HEK293 (cell line): ENCODE measurements at regions not wholly inside any gene's neighbourhood (a gene's known extent, or its start where the extent isn't known, plus 50 kb on each side); places are given as distances from the start of the nearest gene placed in this dataset.

Source experiments
- CTCF ChIA-PET: fragments of 350-600 bp; formaldehyde crosslinking; extraction: SDS; loops from one replicate; lab custom pipeline; 2021; ENCODE audit warnings: antibody characterized with exemption; lab: Yijun Ruan, JAX
- POLR2A ChIA-PET: fragments of 300-600 bp; formaldehyde crosslinking; extraction: SDS; loops from one replicate; lab custom pipeline; 2020; ENCODE audit warnings: antibody characterized with exemption, inconsistent platforms; lab: Yijun Ruan, JAX
- H3K27ac ChIP-seq: fragments of 200-500 bp; sonication (Bioruptor generic); 2 replicates; pipeline ENCODE4 v1.5.1; 2014; ENCODE audit warnings: low read depth, low read length, control low read depth, inconsistent platforms; ENCODE audit errors: extremely low read depth
- H3K36me3 ChIP-seq, 2 experiments: fragments of 200-500 bp in 1 of 2; sonication (Bioruptor generic) in 1 of 2; 1 replicate in 1 of 2; 2 replicates in 1 of 2; pipeline ENCODE4 v1.5.1; 2014 to 2017; ENCODE audit warnings: inconsistent platforms in 2 of 2, low read length in 2 of 2; ENCODE audit not compliant: control insufficient read depth in 2 of 2, insufficient read depth in 1 of 2
- H3K4me1 ChIP-seq: fragments of 200-500 bp; sonication (Bioruptor generic); 2 replicates; pipeline ENCODE4 v1.5.1; 2014; ENCODE audit warnings: mild to moderate bottlenecking, low read length, inconsistent platforms; ENCODE audit not compliant: control insufficient read depth, insufficient read depth
- H3K4me3 ChIP-seq: 2 replicates; pipeline ENCODE4 v1.5.1; 2011; ENCODE audit warnings: low read depth, mild to moderate bottlenecking, control low read depth, low read length, moderate library complexity
- H3K9me3 ChIP-seq: fragments of 200-500 bp; sonication (Bioruptor generic); 2 replicates; pipeline ENCODE4 v1.5.1; 2014; ENCODE audit warnings: low read depth, low read length, inconsistent platforms; ENCODE audit not compliant: control insufficient read depth, insufficient read depth
- GLI4 ChIP-seq: fragments of 450-650 bp; formaldehyde crosslinking; IDR thresholded peaks from 2 replicates; pipeline ENCODE4 v1.5.1; 2016; ENCODE audit warnings: missing biosample characterization, missing genetic modification characterization
- GLIS1 ChIP-seq: fragments of 450-650 bp; formaldehyde crosslinking; IDR thresholded peaks from 2 replicates; pipeline ENCODE4 v1.5.1; 2016; ENCODE audit warnings: missing biosample characterization, missing genetic modification characterization
- ZBTB10 ChIP-seq: fragments of 450-650 bp; formaldehyde crosslinking; IDR thresholded peaks from 2 replicates; pipeline ENCODE4 v1.5.1; 2016; ENCODE audit warnings: missing biosample characterization, missing genetic modification characterization
- ZNF132 ChIP-seq: fragments of 450-650 bp; formaldehyde crosslinking; IDR thresholded peaks from 2 replicates; pipeline ENCODE4 v1.5.1; 2017; ENCODE audit warnings: missing biosample characterization, missing genetic modification characterization, borderline replicate concordance
- ZNF16 ChIP-seq: fragments of 450-650 bp; formaldehyde crosslinking; IDR thresholded peaks from 2 replicates; pipeline ENCODE4 v1.5.1; 2016; ENCODE audit warnings: low read depth, missing biosample characterization, missing genetic modification characterization
- ZNF202 ChIP-seq: fragments of 450-650 bp; formaldehyde crosslinking; IDR thresholded peaks from 2 replicates; pipeline ENCODE4 v1.5.1; 2016; ENCODE audit warnings: missing biosample characterization, missing genetic modification characterization, borderline replicate concordance
- ZNF266 ChIP-seq: fragments of 450-650 bp; formaldehyde crosslinking; IDR thresholded peaks from 2 replicates; pipeline ENCODE4 v1.5.1; 2016; ENCODE audit warnings: missing biosample characterization, missing genetic modification characterization, low read depth
- ZNF354C ChIP-seq: fragments of 450-650 bp; formaldehyde crosslinking; IDR thresholded peaks from 2 replicates; pipeline ENCODE4 v1.5.1; 2016; ENCODE audit warnings: missing biosample characterization, missing genetic modification characterization, low read depth, borderline replicate concordance
- ZNF426 ChIP-seq: fragments of 450-650 bp; formaldehyde crosslinking; IDR thresholded peaks from 2 replicates; pipeline ENCODE4 v1.5.1; 2017; ENCODE audit warnings: missing biosample characterization, missing genetic modification characterization, mild to moderate bottlenecking, inconsistent platforms, moderate library complexity
- ZNF548 ChIP-seq: fragments of 450-650 bp; formaldehyde crosslinking; IDR thresholded peaks from 2 replicates; pipeline ENCODE4 v1.5.1; 2016; ENCODE audit warnings: missing biosample characterization, missing genetic modification characterization
- ZNF621 ChIP-seq: fragments of 450-650 bp; formaldehyde crosslinking; IDR thresholded peaks from 2 replicates; pipeline ENCODE4 v1.5.1; 2017; ENCODE audit warnings: missing biosample characterization, missing genetic modification characterization
- ZNF768 ChIP-seq: fragments of 450-650 bp; formaldehyde crosslinking; IDR thresholded peaks from 2 replicates; pipeline ENCODE4 v1.5.1; 2018; ENCODE audit warnings: missing biosample characterization, mild to moderate bottlenecking, missing genetic modification characterization
- TF ChIP-seq, protein P1 (sequence below): fragments of 450-650 bp; formaldehyde crosslinking; IDR thresholded peaks from 2 replicates; pipeline ENCODE4 v1.5.1; 2016; ENCODE audit warnings: missing biosample characterization, missing genetic modification characterization
- TF ChIP-seq, protein P2 (sequence below): fragments of 450-650 bp; formaldehyde crosslinking; IDR thresholded peaks from 2 replicates; pipeline ENCODE4 v1.5.1; 2016; ENCODE audit warnings: missing biosample characterization, missing genetic modification characterization
- TF ChIP-seq, protein P3 (sequence below): fragments of 450-650 bp; formaldehyde crosslinking; IDR thresholded peaks from 2 replicates; pipeline ENCODE4 v1.5.1; 2016; ENCODE audit warnings: missing biosample characterization, missing genetic modification characterization
- TF ChIP-seq, protein P4 (sequence below): fragments of 450-650 bp; formaldehyde crosslinking; IDR thresholded peaks from 2 replicates; pipeline ENCODE4 v1.5.1; 2016; ENCODE audit warnings: missing biosample characterization, missing genetic modification characterization

GRCh38 chr11:81839016-81839415, 894.6 kb downstream of the FAM181B start (continued):
- TF ChIP-seq ZNF548 (tag by site-specific recombination), result no peak
- no peak for TF ChIP-seq GLI4

DNA sequence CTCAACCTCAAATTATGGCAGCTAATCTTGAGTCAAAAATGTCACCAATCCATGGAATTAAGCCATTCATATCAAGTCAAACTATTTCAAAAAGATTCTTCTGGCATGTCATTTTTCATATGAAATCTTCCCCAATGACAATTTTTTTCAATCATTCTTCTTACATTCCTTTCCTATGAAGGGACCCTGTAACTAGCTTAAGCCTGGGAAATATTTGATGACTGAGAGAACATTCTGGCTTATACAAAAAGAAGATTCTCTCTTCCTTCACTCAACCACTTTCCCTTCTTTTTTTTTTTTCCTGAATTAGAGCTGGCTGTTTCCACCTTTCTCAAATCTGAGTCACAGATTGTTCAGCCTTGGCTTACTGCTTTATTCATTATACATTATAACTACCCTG, 903.7 kb downstream of the FAM181B start:
- ChIA-PET POLR2A (no interaction called here), CTCF (no interaction called here)
- TF ChIP-seq, protein P1, sequence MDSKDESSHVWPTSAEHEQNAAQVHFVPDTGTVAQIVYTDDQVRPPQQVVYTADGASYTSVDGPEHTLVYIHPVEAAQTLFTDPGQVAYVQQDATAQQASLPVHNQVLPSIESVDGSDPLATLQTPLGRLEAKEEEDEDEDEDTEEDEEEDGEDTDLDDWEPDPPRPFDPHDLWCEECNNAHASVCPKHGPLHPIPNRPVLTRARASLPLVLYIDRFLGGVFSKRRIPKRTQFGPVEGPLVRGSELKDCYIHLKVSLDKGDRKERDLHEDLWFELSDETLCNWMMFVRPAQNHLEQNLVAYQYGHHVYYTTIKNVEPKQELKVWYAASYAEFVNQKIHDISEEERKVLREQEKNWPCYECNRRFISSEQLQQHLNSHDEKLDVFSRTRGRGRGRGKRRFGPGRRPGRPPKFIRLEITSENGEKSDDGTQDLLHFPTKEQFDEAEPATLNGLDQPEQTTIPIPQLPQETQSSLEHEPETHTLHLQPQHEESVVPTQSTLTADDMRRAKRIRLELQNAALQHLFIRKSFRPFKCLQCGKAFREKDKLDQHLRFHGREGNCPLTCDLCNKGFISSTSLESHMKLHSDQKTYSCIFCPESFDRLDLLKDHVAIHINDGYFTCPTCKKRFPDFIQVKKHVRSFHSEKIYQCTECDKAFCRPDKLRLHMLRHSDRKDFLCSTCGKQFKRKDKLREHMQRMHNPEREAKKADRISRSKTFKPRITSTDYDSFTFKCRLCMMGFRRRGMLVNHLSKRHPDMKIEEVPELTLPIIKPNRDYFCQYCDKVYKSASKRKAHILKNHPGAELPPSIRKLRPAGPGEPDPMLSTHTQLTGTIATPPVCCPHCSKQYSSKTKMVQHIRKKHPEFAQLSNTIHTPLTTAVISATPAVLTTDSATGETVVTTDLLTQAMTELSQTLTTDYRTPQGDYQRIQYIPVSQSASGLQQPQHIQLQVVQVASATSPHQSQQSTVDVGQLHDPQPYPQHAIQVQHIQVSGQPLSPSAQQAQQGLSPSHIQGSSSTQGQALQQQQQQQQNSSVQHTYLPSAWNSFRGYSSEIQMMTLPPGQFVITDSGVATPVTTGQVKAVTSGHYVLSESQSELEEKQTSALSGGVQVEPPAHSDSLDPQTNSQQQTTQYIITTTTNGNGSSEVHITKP (tag by site-specific recombination), result no peak
- TF ChIP-seq GLIS1 (tag by site-specific recombination) (no peak), ZNF202 (tag by site-specific recombination) (no peak), ZNF768 (tag by site-specific recombination) (no peak), ZNF266 (tag by site-specific recombination) (no peak), ZBTB10 (no peak), ZNF132 (tag by site-specific recombination) (no peak), ZNF426 (tag by site-specific recombination) (no peak), ZNF16 (no peak)
- TF ChIP-seq, protein P2, sequence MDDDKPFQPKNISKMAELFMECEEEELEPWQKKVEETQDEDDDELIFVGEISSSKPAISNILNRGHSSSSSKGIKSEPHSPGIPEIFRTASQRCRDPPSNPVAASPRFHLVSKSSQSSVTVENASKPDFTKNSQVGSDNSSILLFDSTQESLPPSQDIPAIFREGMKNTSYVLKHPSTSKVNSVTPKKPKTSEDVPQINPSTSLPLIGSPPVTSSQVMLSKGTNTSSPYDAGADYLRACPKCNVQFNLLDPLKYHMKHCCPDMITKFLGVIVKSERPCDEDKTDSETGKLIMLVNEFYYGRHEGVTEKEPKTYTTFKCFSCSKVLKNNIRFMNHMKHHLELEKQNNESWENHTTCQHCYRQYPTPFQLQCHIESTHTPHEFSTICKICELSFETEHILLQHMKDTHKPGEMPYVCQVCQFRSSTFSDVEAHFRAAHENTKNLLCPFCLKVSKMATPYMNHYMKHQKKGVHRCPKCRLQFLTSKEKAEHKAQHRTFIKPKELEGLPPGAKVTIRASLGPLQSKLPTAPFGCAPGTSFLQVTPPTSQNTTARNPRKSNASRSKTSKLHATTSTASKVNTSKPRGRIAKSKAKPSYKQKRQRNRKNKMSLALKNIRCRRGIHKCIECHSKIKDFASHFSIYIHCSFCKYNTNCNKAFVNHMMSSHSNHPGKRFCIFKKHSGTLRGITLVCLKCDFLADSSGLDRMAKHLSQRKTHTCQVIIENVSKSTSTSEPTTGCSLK (tag by site-specific recombination), result no peak
- TF ChIP-seq, protein P3, sequence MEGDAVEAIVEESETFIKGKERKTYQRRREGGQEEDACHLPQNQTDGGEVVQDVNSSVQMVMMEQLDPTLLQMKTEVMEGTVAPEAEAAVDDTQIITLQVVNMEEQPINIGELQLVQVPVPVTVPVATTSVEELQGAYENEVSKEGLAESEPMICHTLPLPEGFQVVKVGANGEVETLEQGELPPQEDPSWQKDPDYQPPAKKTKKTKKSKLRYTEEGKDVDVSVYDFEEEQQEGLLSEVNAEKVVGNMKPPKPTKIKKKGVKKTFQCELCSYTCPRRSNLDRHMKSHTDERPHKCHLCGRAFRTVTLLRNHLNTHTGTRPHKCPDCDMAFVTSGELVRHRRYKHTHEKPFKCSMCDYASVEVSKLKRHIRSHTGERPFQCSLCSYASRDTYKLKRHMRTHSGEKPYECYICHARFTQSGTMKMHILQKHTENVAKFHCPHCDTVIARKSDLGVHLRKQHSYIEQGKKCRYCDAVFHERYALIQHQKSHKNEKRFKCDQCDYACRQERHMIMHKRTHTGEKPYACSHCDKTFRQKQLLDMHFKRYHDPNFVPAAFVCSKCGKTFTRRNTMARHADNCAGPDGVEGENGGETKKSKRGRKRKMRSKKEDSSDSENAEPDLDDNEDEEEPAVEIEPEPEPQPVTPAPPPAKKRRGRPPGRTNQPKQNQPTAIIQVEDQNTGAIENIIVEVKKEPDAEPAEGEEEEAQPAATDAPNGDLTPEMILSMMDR, result no peak
- H3K9me3 ChIP-seq, result no peaks in the 10 kb centered on the region
- no peak overlapping the region for H3K27ac ChIP-seq
- no peaks in the 10 kb centered on the region for H3K4me1 ChIP-seq
- no peaks in the 10 kb centered on the region for H3K36me3 ChIP-seq
- H3K4me3 ChIP-seq, result no peak overlapping the region

GRCh38 chr11:81825346-81825745, 908.3 kb downstream of the FAM181B start:
- TF ChIP-seq, protein P4, sequence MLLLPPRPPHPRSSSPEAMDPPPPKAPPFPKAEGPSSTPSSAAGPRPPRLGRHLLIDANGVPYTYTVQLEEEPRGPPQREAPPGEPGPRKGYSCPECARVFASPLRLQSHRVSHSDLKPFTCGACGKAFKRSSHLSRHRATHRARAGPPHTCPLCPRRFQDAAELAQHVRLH (tag by site-specific recombination), result no peak
- TF ChIP-seq ZNF621 (tag by site-specific recombination), result no peak
- no peak for TF ChIP-seq ZNF354C (tag by site-specific recombination)
- TF ChIP-seq GLIS1 (tag by site-specific recombination), result no peak
- CTCF ChIA-PET, result no interaction called here
- H3K36me3 ChIP-seq, result no peaks in the 10 kb centered on the region
- POLR2A ChIA-PET, result no interaction called here
- no peaks in the 10 kb centered on the region for H3K9me3 ChIP-seq
- H3K4me3 ChIP-seq, result no peak overlapping the region
- no peaks in the 10 kb centered on the region for H3K4me1 ChIP-seq
- H3K27ac ChIP-seq, result no peak overlapping the region
